Tibial artery (tissue), 4 donors: ENCODE measurements at regions not wholly inside any gene's neighbourhood (a gene's known extent, or its start where the extent isn't known, plus 50 kb on each side); places are given as distances from the start of the nearest gene placed in this dataset.

ENCODE experiments used
- DNase-seq, 2 donors: peaks; one replicate each; pipeline ENCODE4 v3.0.0-alpha.2; 2019
- H3K27ac ChIP-seq, 2 donors: fragments of 200-600 bp; sonication (generic) in 1 of 2; 1 replicate in 1 of 2; 2 replicates in 1 of 2; pipeline ENCODE4 v1.5.1; 2018 to 2019; ENCODE audit warnings: mild to moderate bottlenecking in 1 of 2
- H3K27me3 ChIP-seq, 2 donors: fragments of 200-600 bp; sonication (generic) in 1 of 2; one replicate each; pipeline versions ENCODE4 v1.5.1 to v1.6.0; 2016 to 2019
- H3K36me3 ChIP-seq, 3 donors: fragments of 200-600 bp; sonication (generic) in 2 of 3; one replicate each; pipeline ENCODE4 v1.5.1; 2016 to 2019; ENCODE audit warnings: mild to moderate bottlenecking in 2 of 3
- H3K4me1 ChIP-seq, 4 donors: fragments of 200-600 bp; sonication (generic) in 2 of 4; 1 replicate in 3 of 4; 2 replicates in 1 of 4; pipeline ENCODE4 v1.5.1; 2016 to 2019
- H3K4me3 ChIP-seq, 2 donors: fragments of 200-600 bp; sonication (generic) in 1 of 2; 1 replicate in 1 of 2; 2 replicates in 1 of 2; pipeline ENCODE4 v1.5.1; 2018 to 2019; ENCODE audit warnings: mild to moderate bottlenecking in 2 of 2
- H3K9me3 ChIP-seq, 3 donors: fragments of 200-600 bp; sonication (generic) in 1 of 3; one replicate each; pipeline ENCODE4 v1.5.1; 2016 to 2019
- intact Hi-C: fragments of 100-400 bp; cut with DNase I; formaldehyde crosslinking; loops from one replicate; pipeline ENCODE4 v1.15.0; 2023; ENCODE audit warnings: low total_unique reads
- TF ChIP-seq, protein P1 (sequence below), 2 experiments: fragments of 200-600 bp in 1 of 2; fragments of 450-650 bp in 1 of 2; IDR thresholded peaks; one replicate each; pipeline ENCODE4 v1.5.1; 2017 to 2019; ENCODE audit warnings: antibody characterized with exemption in 2 of 2, mild to moderate bottlenecking in 1 of 2, moderate library complexity in 1 of 2

DNA sequence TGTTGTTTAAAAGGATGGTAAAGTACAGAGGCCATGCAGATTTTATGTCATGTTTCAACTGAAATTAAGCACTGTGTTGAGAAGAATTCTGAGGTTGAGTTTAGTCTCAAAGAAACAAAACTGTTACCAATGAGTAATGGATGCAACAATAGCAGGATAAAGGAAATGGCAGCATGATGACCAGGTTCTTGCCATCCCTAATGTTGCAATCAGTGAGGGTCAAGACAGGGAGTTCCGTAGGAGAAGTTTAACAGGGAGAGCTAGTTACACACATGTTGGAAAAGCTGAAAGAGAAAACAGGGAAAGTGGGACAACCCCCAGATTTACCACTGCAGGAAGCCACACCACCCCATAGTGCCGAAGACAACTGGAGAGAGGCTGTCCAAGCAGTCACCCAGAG is 343.8 kb upstream of the EPHA4 start:
- no peak overlapping the region for H3K27ac ChIP-seq
- DNase-seq, result no peak
- no peaks in the 10 kb centered on the region for H3K27me3 ChIP-seq
- peaks cover 0 to 29% (median 0%) of the 10 kb centered on the region in 4 donors for H3K4me1 ChIP-seq
- intact Hi-C loops, result no loop called here
- TF ChIP-seq, protein P1, sequence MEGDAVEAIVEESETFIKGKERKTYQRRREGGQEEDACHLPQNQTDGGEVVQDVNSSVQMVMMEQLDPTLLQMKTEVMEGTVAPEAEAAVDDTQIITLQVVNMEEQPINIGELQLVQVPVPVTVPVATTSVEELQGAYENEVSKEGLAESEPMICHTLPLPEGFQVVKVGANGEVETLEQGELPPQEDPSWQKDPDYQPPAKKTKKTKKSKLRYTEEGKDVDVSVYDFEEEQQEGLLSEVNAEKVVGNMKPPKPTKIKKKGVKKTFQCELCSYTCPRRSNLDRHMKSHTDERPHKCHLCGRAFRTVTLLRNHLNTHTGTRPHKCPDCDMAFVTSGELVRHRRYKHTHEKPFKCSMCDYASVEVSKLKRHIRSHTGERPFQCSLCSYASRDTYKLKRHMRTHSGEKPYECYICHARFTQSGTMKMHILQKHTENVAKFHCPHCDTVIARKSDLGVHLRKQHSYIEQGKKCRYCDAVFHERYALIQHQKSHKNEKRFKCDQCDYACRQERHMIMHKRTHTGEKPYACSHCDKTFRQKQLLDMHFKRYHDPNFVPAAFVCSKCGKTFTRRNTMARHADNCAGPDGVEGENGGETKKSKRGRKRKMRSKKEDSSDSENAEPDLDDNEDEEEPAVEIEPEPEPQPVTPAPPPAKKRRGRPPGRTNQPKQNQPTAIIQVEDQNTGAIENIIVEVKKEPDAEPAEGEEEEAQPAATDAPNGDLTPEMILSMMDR (IDR thresholded peaks at IDR 0.05), result no peak
- no peak overlapping the region for H3K4me3 ChIP-seq
- H3K36me3 ChIP-seq, result no peaks in the 10 kb centered on the region
- H3K9me3 ChIP-seq, result no peaks in the 10 kb centered on the region

DNA sequence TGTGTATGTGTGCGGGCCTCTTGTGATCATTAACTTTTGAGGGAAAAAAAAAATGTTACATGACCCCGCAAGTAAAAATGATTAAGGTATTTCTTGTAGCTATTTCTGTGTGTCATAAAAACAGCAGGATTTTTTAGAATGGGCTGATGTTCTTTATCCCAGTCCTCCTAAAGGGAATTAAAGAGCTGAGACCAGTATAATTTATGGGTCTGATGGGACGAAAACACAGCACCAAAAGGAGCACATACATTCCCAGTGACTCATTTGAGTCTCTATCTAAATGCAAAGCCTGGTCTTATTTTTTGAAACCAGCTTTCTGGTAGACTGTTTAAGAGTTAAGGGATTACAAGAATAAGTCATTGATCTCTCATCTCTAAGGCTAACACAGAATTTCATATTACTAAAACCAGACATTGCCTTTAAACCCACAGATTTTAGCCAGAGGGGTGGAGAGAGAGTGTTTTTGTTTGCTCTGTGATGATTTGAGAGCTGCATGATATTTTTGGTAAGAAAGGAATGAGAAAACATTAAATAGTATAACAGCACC is 342.3 kb upstream of the EPHA4 start:
- Histone ChIP-seq H3K4me1 (peaks cover 0 to 23% (median 0%) of the 10 kb centered on the region in 4 donors), H3K27ac (peak overlapping the region in 1 of 2 donors; percentile 61), H3K36me3 (no peaks in the 10 kb centered on the region), H3K4me3 (no peak overlapping the region), H3K27me3 (no peaks in the 10 kb centered on the region), H3K9me3 (no peaks in the 10 kb centered on the region)
- no peak for DNase-seq
- TF ChIP-seq, protein P1 (IDR thresholded peaks at IDR 0.05), result no peak
- intact Hi-C loops, result no loop called here

DNA sequence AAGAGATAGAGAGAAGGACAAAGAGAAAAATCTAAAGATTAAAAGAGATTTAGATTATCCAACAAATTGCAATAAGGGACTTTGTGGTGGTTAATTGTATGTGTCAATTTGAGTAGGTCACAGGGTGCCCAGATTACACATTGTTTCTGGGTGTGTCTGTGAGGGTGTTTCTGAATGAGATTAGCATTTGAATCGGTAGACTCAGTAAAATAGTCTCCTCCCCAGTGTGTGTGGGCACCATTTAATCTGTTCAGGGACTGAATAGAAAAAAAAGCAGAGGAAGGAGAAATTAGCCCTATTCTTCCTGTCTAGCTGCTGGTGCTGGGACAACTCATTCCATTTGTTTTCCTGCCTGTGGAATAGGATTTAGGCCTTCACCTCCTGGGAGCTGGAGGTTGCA is 339.8 kb upstream of the EPHA4 start:
- TF ChIP-seq, protein P1 (IDR thresholded peaks at IDR 0.05), result no peak
- no peak for DNase-seq
- no peaks in the 10 kb centered on the region for H3K9me3 ChIP-seq
- H3K4me3 ChIP-seq, result no peak overlapping the region
- intact Hi-C loops, result no loop called here
- H3K27ac ChIP-seq, result no peak overlapping the region
- peaks cover 0 to 23% (median 0%) of the 10 kb centered on the region in 4 donors for H3K4me1 ChIP-seq
- no peaks in the 10 kb centered on the region for H3K36me3 ChIP-seq
- H3K27me3 ChIP-seq, result no peaks in the 10 kb centered on the region

DNA sequence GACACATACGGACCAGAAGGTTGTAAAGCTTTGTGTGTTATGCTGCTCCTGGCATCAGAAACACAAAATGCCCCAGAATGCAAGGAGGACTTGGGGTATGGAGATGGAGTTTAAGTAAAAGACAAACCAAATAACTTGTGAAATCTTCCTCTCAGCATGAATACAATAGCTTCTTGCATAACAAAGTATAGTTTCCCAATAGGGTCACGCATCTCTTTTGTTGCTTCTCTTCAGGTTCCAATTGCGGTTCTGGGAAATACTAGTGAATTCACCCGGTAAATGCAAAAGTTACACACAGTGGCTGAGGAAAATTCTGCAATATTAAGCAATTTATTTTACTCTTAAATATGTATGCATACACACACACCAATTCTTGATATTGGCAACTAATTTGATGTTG is 339.2 kb upstream of the EPHA4 start:
- Histone ChIP-seq H3K9me3 (no peaks in the 10 kb centered on the region), H3K4me3 (no peak overlapping the region), H3K27ac (no peak overlapping the region), H3K4me1 (peaks cover 0 to 23% (median 0%) of the 10 kb centered on the region in 4 donors), H3K27me3 (no peaks in the 10 kb centered on the region), H3K36me3 (no peaks in the 10 kb centered on the region)
- TF ChIP-seq, protein P1 (IDR thresholded peaks at IDR 0.05), result no peak
- intact Hi-C loops, result no loop called here
- no peak for DNase-seq

DNA sequence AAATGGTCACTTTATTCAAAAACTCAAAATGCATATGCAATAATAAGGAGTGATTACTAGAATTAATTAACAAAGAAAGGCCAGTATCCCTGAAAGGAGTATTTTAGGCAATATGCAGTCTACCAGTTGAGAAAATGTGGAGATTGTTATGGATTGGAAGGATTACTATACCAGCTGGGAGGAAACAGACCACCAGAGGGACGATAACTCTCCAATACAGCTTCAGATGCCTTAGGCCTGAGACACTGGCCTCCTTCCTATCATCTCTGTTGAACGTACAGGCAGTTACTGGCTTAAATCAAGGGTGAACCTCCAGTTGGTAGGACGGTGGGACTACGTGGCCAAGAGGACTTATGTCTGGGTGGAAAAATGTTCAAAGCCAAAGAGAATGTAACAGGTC is 336.4 kb upstream of the EPHA4 start:
- DNase-seq, result no peak

More for the DNA sequence above, 336.4 kb upstream of the EPHA4 start:
- TF ChIP-seq, protein P1 (IDR thresholded peaks at IDR 0.05), result no peak
- intact Hi-C loops, result no loop called here
- no peaks in the 10 kb centered on the region for H3K27me3 ChIP-seq
- H3K9me3 ChIP-seq, result no peaks in the 10 kb centered on the region
- no peak overlapping the region for H3K27ac ChIP-seq
- no peaks in the 10 kb centered on the region for H3K36me3 ChIP-seq
- H3K4me3 ChIP-seq, result no peak overlapping the region
- peaks cover 0 to 4% (median 0%) of the 10 kb centered on the region in 4 donors for H3K4me1 ChIP-seq
